ENCODE measurements at regions not wholly inside any gene's neighbourhood (a gene's known extent, or its start where the extent isn't known, plus 50 kb on each side); places are given as distances from the start of the nearest gene placed in this dataset.

GRCh38 chr12:24111616-24112015, 162.1 kb upstream of the SOX5 start:
- no peak for DNase-seq

DNA sequence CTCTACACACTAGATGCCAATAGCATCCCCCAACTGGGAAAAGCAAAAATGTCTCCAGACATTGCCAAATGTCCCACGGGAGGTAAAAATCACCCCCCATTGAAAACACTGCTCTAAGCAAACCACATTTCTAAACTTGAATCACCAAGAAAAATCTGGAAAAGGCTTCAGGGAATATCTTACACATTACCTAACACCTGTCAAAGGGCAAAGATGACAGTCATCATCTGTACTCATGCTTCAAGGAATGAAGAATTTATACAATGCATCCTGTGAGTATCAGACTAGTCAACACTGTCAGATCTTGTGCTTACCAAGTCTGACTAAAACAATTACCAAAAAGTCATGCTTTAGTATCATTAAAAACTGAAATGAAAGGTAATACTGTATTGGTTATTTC, 161.6 kb upstream of the SOX5 start:
- no peak for DNase-seq

DNA sequence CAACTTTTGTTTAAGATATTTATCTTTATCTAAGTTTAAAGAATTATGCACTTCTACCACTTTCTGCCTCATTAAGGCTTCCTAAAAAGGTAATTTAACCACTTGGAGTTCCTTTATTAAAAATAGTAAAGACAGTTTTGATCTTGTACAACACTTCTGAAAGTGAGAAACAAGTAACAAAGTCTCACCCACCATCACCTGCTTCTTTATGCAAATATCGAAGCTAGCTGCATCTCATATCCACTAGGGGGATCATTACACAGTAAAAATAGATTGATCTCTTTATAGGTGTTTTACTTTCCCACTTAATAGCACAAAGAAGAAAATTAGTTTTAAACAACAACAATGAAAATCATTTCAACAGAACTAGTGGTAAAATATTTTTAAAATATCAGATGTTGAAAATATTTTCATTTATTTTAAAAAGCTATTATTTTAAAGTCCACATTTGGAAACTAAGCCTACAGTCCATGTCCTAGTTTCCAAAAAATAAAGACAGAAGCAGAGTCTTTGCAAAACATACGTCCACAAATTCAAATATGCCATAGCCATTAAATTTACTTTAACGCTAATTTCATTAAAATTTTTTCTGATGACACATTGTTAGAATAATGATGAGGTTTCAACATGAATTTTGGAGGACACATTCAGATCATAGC, 160.0 kb upstream of the SOX5 start:
- DNase-seq: peak; percentile 29

- DNase-seq: no peak
These were observed 153.2 kb upstream of the SOX5 start for GRCh38 chr12:24102676-24103075.

GRCh38 chr12:24099576-24099975, 150.1 kb upstream of the SOX5 start:
- no peak for DNase-seq

- DNase-seq: no peak
These were observed 145.8 kb upstream of the SOX5 start for GRCh38 chr12:24095245-24095644.

DNA sequence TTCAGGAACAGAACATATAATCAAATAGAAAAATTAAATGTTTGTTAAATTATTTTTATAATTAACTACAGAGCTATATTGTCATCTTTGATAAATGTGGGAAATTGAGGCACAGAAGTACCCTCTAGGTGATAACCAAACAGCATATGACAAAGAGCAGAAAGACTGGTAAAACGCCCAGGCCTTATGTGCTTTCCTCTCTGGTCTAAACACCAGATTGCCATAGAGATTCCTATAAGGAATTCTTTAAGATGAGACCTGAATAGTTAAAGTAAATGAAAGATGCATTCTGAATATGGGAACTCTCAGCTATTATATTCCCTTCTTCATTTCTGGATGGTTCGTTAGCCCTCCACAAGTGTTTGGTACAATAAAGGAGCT, 140.0 kb upstream of the SOX5 start:
- DNase-seq: no peak

DNA sequence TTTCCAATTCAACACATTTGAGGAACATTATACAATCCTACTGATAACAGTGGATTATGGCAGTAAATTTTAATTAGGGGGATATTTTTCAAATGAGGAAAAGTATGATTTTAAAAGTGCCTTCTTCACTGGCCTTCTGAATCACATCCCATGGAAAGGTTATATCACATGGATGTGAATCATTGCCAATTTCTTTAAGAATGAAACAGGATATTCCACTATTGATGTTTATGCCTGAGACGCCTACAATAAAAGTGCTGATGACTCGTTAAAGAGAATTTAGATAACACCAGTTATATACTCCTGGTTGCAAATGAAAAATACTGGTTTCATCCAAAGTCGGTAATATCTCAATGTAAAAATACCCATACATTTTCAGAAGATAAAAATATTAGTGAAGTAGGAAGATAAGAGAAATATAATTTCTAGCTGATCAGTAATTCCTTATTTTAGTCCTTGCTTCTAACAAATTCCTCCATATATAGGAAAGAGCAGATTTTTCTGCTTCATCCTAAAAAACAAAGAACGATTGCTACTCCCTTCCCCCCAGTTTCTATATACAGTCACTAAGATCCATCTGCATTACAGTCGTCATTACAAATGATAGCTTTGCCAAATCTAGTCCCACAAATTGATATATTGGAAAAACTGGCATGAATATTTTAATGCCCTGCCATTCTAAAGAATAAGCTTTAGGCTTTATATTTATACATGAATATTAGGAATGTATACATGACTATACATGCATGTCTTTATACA, 139.5 kb upstream of the SOX5 start:
- DNase-seq: no peak

- no peak for DNase-seq
These were observed 137.8 kb upstream of the SOX5 start for GRCh38 chr12:24087294-24087693.

DNA sequence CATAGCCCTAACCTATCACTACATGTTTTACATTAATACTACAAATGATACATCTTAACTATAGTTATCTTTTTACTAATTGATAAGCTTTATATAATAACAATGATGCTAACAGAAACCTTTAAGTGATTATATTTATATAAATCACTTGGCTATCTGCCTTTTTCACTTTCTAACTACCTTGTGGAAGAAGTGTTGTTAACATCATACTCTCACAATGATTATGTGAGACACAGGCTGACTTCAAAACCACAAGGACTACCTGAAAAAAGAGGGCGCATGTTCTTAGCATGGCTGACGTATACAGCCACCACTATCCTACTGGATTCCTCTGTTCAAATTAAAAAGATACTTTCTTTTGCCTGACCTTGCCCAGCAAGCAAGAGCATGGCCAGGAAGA, 135.3 kb upstream of the SOX5 start:
- no peak for DNase-seq

DNA sequence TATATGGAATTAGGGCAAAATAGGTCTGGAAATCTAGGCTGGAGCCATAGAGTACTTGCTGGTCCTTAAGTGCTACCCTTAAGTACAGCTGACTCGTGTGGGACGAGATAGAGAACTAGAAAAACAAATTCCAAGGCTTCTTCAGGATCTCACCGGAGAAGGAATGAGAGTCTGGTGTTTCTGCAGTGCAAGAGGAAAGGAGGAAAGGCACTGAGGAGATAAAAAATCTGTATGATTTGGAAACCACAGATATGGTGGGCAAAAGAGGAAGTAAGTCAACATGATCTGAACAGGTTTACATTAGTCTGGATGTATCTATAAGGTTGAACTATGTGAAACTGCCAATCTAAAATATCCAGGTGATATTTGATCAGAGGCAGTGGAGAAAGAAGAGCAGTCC, 134.4 kb upstream of the SOX5 start:
- DNase-seq: no peak

GRCh38 chr12:24081606-24082005, 132.1 kb upstream of the SOX5 start:
- no peak for DNase-seq

GRCh38 chr12:24081092-24081529, 131.6 kb upstream of the SOX5 start:
- no peak for DNase-seq

DNA sequence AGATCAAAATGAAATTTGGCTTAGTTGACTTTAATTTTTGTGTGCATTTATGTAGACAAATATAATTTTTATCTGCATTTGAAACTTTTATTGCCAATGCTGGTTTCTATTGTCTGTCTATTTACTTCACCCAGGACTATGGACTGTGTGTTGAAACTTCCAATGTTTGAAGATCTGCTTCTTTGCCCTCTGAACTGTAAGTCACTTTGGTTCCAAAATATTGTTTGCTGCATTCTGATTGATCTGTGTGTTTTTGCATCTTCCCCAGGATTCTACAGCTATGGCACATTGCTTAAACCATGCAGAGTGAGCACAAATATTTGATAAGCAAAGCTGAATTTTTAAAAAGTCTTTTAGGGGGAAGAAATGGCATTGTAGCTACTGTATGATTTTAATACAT, 131.0 kb upstream of the SOX5 start:
- no peak for DNase-seq

- DNase-seq: no peak
These were observed 129.6 kb upstream of the SOX5 start for GRCh38 chr12:24079083-24079482.

DNA sequence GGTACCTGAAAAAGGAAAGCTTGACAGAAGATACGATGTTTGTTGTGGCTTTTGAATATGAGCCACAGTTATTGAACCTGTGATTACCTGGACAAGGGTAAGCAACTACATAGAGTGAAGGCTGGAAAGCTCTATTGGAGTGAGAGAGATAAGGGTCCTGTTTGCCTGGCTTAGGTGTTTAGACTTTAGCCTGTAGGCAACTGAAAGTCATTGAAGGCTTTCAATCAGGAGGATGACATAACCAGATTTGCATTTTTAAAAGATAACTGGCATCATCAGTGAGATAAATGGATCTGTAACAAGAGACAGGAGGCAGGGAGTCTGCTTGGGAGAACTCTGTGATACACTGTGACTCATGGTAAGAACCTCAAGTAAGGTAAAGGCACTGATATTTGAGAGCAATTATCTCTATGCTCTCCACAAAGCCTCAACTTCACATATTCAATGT, 128.9 kb upstream of the SOX5 start:
- DNase-seq: no peak

GRCh38 chr12:24077161-24077560, 127.7 kb upstream of the SOX5 start:
- no peak for DNase-seq

GRCh38 chr12:24075650-24076049, 126.2 kb upstream of the SOX5 start:
- no peak for DNase-seq

GRCh38 chr12:24073170-24073810, 123.8 kb upstream of the SOX5 start:
- DNase-seq: no peak

DNA sequence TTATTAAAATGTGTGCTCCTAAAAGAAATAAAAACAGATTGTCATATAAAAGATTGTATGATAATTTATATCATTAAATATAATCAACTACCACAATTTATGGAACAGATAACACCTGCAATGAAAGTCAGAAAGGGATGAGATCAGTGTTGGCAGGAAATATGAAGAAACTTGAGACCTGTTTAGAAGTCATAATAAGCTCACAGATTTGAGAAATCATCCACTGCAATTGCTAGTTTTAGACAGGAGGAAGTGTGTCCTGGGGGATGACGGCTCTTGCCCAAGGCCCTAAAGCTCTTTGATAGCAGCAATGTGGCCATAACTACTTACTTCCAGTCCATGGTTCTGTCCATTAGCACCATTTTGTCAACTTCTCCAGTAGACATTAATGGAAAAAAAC, 122.8 kb upstream of the SOX5 start:
- no peak for DNase-seq

DNA sequence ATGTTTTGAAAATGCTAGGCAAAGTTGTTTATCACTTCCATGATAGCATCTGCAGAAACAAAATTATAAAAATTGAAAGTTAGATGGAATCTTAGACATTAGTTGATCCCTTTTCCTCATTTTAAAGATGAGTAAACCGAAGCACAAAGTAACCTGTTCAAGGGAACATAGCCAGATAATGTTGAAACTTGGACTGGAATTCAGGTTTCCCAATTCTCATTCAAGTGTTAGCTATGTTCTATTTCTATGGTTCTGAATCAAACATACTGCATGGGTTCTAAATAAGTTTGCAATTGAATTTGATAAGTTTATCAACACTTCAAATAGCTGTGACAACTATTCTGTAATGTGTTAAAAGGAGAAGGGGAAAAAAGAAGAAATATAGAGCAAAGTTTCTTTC, 122.4 kb upstream of the SOX5 start:
- DNase-seq: no peak

DNA sequence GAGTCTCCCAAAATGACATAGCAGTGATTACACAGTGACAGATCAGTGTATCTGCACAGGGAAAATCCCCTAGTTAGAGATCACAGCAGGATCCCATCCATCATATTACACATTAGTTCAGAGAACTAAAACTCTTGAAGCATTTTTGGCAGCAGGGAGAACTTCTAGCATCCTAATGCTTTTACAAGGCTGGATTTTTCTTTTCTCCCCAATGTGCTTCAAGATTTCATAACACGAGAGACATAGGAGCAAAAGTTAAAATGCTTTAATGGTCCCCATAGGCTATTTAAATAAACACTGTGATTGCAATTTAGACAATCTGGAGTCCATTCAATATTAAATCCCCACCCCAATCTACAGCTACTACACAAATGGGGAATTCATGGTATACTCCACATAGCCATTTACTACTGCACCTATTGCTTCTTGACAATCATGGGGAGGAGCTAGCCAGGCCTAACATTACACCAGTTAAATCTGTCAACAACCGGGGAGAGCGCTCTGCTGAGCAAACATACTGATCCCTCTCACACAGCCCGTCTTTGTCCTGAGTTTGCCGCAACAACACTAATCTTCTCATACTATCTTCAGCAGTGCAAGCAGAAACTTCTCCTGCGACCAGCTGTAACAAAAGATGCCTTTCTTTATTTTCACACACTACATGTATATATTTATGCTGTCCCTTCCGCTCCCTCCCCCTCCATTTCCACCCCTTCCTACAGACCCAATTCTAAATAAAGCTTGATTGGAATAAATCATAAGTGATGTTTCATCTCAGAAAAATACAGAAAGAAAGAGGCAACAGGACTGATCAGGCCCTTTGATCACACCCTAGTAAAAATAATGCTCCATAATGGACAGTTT, 120.3 kb upstream of the SOX5 start:
- DNase-seq: no peak

- no peak for DNase-seq
These were observed 117.4 kb upstream of the SOX5 start for GRCh38 chr12:24066865-24067264.

Data from NCI-H1417 treated with DMSO at 0.1 percent for 48 hours (cell line).